Neural cell (in vitro differentiated cells): ENCODE measurements at regions not wholly inside any gene's neighbourhood (a gene's known extent, or its start where the extent isn't known, plus 50 kb on each side); places are given as distances from the start of the nearest gene placed in this dataset.

ENCODE experiments used
- H2AFZ ChIP-seq: fragments of 200-600, 300-800 bp; sonication (generic), shearing (Covaris generic); 2 replicates; pipeline ENCODE4 v1.6.0; 2014; ENCODE audit warnings: low read depth, mild to moderate bottlenecking, antibody characterized with exemption, low read length, moderate library complexity
- H3F3A ChIP-seq: fragments of 200-600 bp; shearing (Covaris generic); 2 replicates; pipeline ENCODE4 v1.6.1; 2016; ENCODE audit warnings: mild to moderate bottlenecking, moderate library complexity, mixed read lengths, antibody characterized with exemption, low read length; ENCODE audit not compliant: insufficient read depth, poor library complexity, severe bottlenecking
- H3K27ac ChIP-seq: fragments of 200-600, 300-800 bp; sonication (generic), shearing (Covaris generic); 2 replicates; pipeline ENCODE4 v1.5.1; 2014; ENCODE audit warnings: mild to moderate bottlenecking, low read length, moderate library complexity
- H3K27me3 ChIP-seq: fragments of 300-800, 200-600 bp; sonication (generic), shearing (Covaris generic); 2 replicates; pipeline ENCODE4 v1.6.0; 2014; ENCODE audit warnings: mild to moderate bottlenecking, low read depth, low read length, moderate library complexity; ENCODE audit not compliant: insufficient read depth
- H3K36me3 ChIP-seq: fragments of 300-800, 200-600 bp; sonication (generic), shearing (Covaris generic); 2 replicates; pipeline ENCODE4 v1.5.1; 2014; ENCODE audit warnings: mild to moderate bottlenecking, antibody characterized with exemption, low read length, moderate library complexity; ENCODE audit not compliant: insufficient read depth
- H3K4me2 ChIP-seq: fragments of 300-800, 200-600 bp; sonication (generic), shearing (Covaris generic); 2 replicates; pipeline ENCODE4 v1.6.0; 2014; ENCODE audit warnings: mild to moderate bottlenecking, low read length
- H3K4me3 ChIP-seq: fragments of 300-800, 200-600 bp; sonication (generic), shearing (Covaris generic); 2 replicates; pipeline ENCODE4 v1.5.1; 2014; ENCODE audit warnings: mild to moderate bottlenecking, low read length, moderate library complexity
- H3K79me2 ChIP-seq: fragments of 200-600 bp; shearing (Covaris generic); replicated peaks from 2 replicates; pipeline ENCODE4 v1.6.0; 2014; ENCODE audit warnings: mild to moderate bottlenecking, low read length, moderate library complexity; ENCODE audit not compliant: insufficient read depth
- H3K9ac ChIP-seq: fragments of 300-800, 200-600 bp; sonication (generic), shearing (Covaris generic); 2 replicates; pipeline ENCODE4 v1.6.1; 2016; ENCODE audit warnings: mild to moderate bottlenecking, low read length, mixed read lengths
- H3K9me2 ChIP-seq: fragments of 200-600 bp; shearing (Covaris generic); 2 replicates; pipeline ENCODE4 v1.6.1; 2016; ENCODE audit warnings: mild to moderate bottlenecking, low read length, mixed read lengths; ENCODE audit not compliant: insufficient read depth
- H3K9me3 ChIP-seq: fragments of 200-600, 300-800 bp; sonication (generic), shearing (Covaris generic); 2 replicates; pipeline ENCODE4 v1.6.1; 2016; ENCODE audit warnings: mild to moderate bottlenecking, mixed run types, low read length, moderate library complexity, mixed read lengths
- H4K20me1 ChIP-seq: fragments of 200-600 bp; shearing (Covaris generic); 2 replicates; pipeline ENCODE4 v1.6.1; 2016; ENCODE audit warnings: mild to moderate bottlenecking, mixed run types; ENCODE audit not compliant: insufficient read depth
- CTCF ChIP-seq: fragments of 450-650 bp; IDR thresholded peaks from 2 replicates; pipeline ENCODE4 v1.5.1; 2014; ENCODE audit warnings: antibody characterized with exemption, mild to moderate bottlenecking, moderate library complexity; ENCODE audit not compliant: poor library complexity, severe bottlenecking
- EP300 ChIP-seq: fragments of 450-650 bp; conservative IDR thresholded peaks from 2 replicates; pipeline ENCODE4 v1.6.1; 2014; ENCODE audit warnings: antibody characterized with exemption, mild to moderate bottlenecking, moderate library complexity; ENCODE audit not compliant: poor library complexity, severe bottlenecking
- EZH2 ChIP-seq: fragments of 200-600, 300-800 bp; shearing (Covaris generic), sonication (generic); IDR thresholded peaks from 2 replicates; pipeline ENCODE4 v1.6.1; 2014; ENCODE audit warnings: antibody characterized with exemption, low read length, borderline replicate concordance, mild to moderate bottlenecking; ENCODE audit not compliant: insufficient read depth, poor library complexity, severe bottlenecking
- MXI1 ChIP-seq: fragments of 450-650 bp; conservative IDR thresholded peaks from 2 replicates; pipeline ENCODE4 v1.6.1; 2014; ENCODE audit warnings: antibody characterized with exemption, mild to moderate bottlenecking; ENCODE audit not compliant: poor library complexity, severe bottlenecking
- POLR2AphosphoS5 ChIP-seq: IDR thresholded peaks from 2 replicates; pipeline ENCODE4 v1.6.1; 2012
- RAD21 ChIP-seq: fragments of 450-650 bp; conservative IDR thresholded peaks from 2 replicates; pipeline ENCODE4 v1.6.1; 2014; ENCODE audit warnings: antibody characterized with exemption, mild to moderate bottlenecking, moderate library complexity
- REST ChIP-seq: IDR thresholded peaks from 2 replicates; pipeline ENCODE4 v1.6.1; 2012; ENCODE audit warnings: borderline replicate concordance
- SMC3 ChIP-seq: fragments of 450-650 bp; conservative IDR thresholded peaks from 2 replicates; pipeline ENCODE4 v1.6.1; 2014; ENCODE audit warnings: antibody characterized with exemption, mild to moderate bottlenecking, moderate library complexity; ENCODE audit not compliant: poor library complexity
- TAF1 ChIP-seq: IDR thresholded peaks from 2 replicates; pipeline ENCODE4 v1.6.1; 2012; ENCODE audit warnings: low read depth

- H2AFZ ChIP-seq, result no peak overlapping the region
Measured at GRCh38 chr13:76164290-76164689, 528.2 kb downstream of the LMO7 start.

GRCh38 chr13:76163761-76164160, 527.6 kb downstream of the LMO7 start:
- Histone ChIP-seq H3F3A (no peaks in the 10 kb centered on the region), H3K4me3 (no peak overlapping the region), H3K79me2 (no peaks in the 10 kb centered on the region), H3K9ac (no peak overlapping the region), H3K27me3 (no peaks in the 10 kb centered on the region), H2AFZ (no peak overlapping the region), H3K27ac (no peak overlapping the region), H3K9me3 (no peaks in the 10 kb centered on the region), H4K20me1 (no peaks in the 10 kb centered on the region), H3K4me2 (no peak overlapping the region), H3K36me3 (no peaks in the 10 kb centered on the region), H3K9me2 (no peaks in the 10 kb centered on the region)
- TF ChIP-seq POLR2AphosphoS5 (no peak), CTCF (no peak), TAF1 (no peak), MXI1 (no peak), SMC3 (no peak), EZH2 (no peak), REST (no peak), EP300 (no peak), RAD21 (no peak)

More at GRCh38 chr13:76164290-76164689, 528.2 kb downstream of the LMO7 start:
- Histone ChIP-seq H3K9me3 (no peaks in the 10 kb centered on the region), H3K27me3 (no peaks in the 10 kb centered on the region), H3K9me2 (no peaks in the 10 kb centered on the region), H3K4me2 (no peak overlapping the region), H3F3A (no peaks in the 10 kb centered on the region), H4K20me1 (no peaks in the 10 kb centered on the region), H3K36me3 (no peaks in the 10 kb centered on the region), H3K27ac (no peak overlapping the region), H3K9ac (no peak overlapping the region), H3K79me2 (no peaks in the 10 kb centered on the region), H3K4me3 (no peak overlapping the region)
- TF ChIP-seq EP300, result no peak
